Neural cell (in vitro differentiated cells): ENCODE measurements at regions not wholly inside any gene's neighbourhood (a gene's known extent, or its start where the extent isn't known, plus 50 kb on each side); places are given as distances from the start of the nearest gene placed in this dataset.

Source experiments
- H2AFZ ChIP-seq: fragments of 200-600, 300-800 bp; sonication (generic), shearing (Covaris generic); 2 replicates; pipeline ENCODE4 v1.6.0; 2014; ENCODE audit warnings: low read depth, mild to moderate bottlenecking, antibody characterized with exemption, low read length, moderate library complexity
- H3F3A ChIP-seq: fragments of 200-600 bp; shearing (Covaris generic); 2 replicates; pipeline ENCODE4 v1.6.1; 2016; ENCODE audit warnings: mild to moderate bottlenecking, moderate library complexity, mixed read lengths, antibody characterized with exemption, low read length; ENCODE audit not compliant: insufficient read depth, poor library complexity, severe bottlenecking
- H3K27ac ChIP-seq: fragments of 200-600, 300-800 bp; sonication (generic), shearing (Covaris generic); 2 replicates; pipeline ENCODE4 v1.5.1; 2014; ENCODE audit warnings: mild to moderate bottlenecking, low read length, moderate library complexity
- H3K27me3 ChIP-seq: fragments of 300-800, 200-600 bp; sonication (generic), shearing (Covaris generic); 2 replicates; pipeline ENCODE4 v1.6.0; 2014; ENCODE audit warnings: mild to moderate bottlenecking, low read depth, low read length, moderate library complexity; ENCODE audit not compliant: insufficient read depth
- H3K36me3 ChIP-seq: fragments of 300-800, 200-600 bp; sonication (generic), shearing (Covaris generic); 2 replicates; pipeline ENCODE4 v1.5.1; 2014; ENCODE audit warnings: mild to moderate bottlenecking, antibody characterized with exemption, low read length, moderate library complexity; ENCODE audit not compliant: insufficient read depth
- H3K4me2 ChIP-seq: fragments of 300-800, 200-600 bp; sonication (generic), shearing (Covaris generic); 2 replicates; pipeline ENCODE4 v1.6.0; 2014; ENCODE audit warnings: mild to moderate bottlenecking, low read length
- H3K4me3 ChIP-seq: fragments of 300-800, 200-600 bp; sonication (generic), shearing (Covaris generic); 2 replicates; pipeline ENCODE4 v1.5.1; 2014; ENCODE audit warnings: mild to moderate bottlenecking, low read length, moderate library complexity
- H3K79me2 ChIP-seq: fragments of 200-600 bp; shearing (Covaris generic); replicated peaks from 2 replicates; pipeline ENCODE4 v1.6.0; 2014; ENCODE audit warnings: mild to moderate bottlenecking, low read length, moderate library complexity; ENCODE audit not compliant: insufficient read depth
- H3K9ac ChIP-seq: fragments of 300-800, 200-600 bp; sonication (generic), shearing (Covaris generic); 2 replicates; pipeline ENCODE4 v1.6.1; 2016; ENCODE audit warnings: mild to moderate bottlenecking, low read length, mixed read lengths
- H3K9me2 ChIP-seq: fragments of 200-600 bp; shearing (Covaris generic); 2 replicates; pipeline ENCODE4 v1.6.1; 2016; ENCODE audit warnings: mild to moderate bottlenecking, low read length, mixed read lengths; ENCODE audit not compliant: insufficient read depth
- H3K9me3 ChIP-seq: fragments of 200-600, 300-800 bp; sonication (generic), shearing (Covaris generic); 2 replicates; pipeline ENCODE4 v1.6.1; 2016; ENCODE audit warnings: mild to moderate bottlenecking, mixed run types, low read length, moderate library complexity, mixed read lengths
- H4K20me1 ChIP-seq: fragments of 200-600 bp; shearing (Covaris generic); 2 replicates; pipeline ENCODE4 v1.6.1; 2016; ENCODE audit warnings: mild to moderate bottlenecking, mixed run types; ENCODE audit not compliant: insufficient read depth
- EP300 ChIP-seq: fragments of 450-650 bp; conservative IDR thresholded peaks from 2 replicates; pipeline ENCODE4 v1.6.1; 2014; ENCODE audit warnings: antibody characterized with exemption, mild to moderate bottlenecking, moderate library complexity; ENCODE audit not compliant: poor library complexity, severe bottlenecking
- EZH2 ChIP-seq: fragments of 200-600, 300-800 bp; shearing (Covaris generic), sonication (generic); IDR thresholded peaks from 2 replicates; pipeline ENCODE4 v1.6.1; 2014; ENCODE audit warnings: antibody characterized with exemption, low read length, borderline replicate concordance, mild to moderate bottlenecking; ENCODE audit not compliant: insufficient read depth, poor library complexity, severe bottlenecking
- MXI1 ChIP-seq: fragments of 450-650 bp; conservative IDR thresholded peaks from 2 replicates; pipeline ENCODE4 v1.6.1; 2014; ENCODE audit warnings: antibody characterized with exemption, mild to moderate bottlenecking; ENCODE audit not compliant: poor library complexity, severe bottlenecking
- POLR2AphosphoS5 ChIP-seq: IDR thresholded peaks from 2 replicates; pipeline ENCODE4 v1.6.1; 2012
- RAD21 ChIP-seq: fragments of 450-650 bp; conservative IDR thresholded peaks from 2 replicates; pipeline ENCODE4 v1.6.1; 2014; ENCODE audit warnings: antibody characterized with exemption, mild to moderate bottlenecking, moderate library complexity
- REST ChIP-seq: IDR thresholded peaks from 2 replicates; pipeline ENCODE4 v1.6.1; 2012; ENCODE audit warnings: borderline replicate concordance
- SMC3 ChIP-seq: fragments of 450-650 bp; conservative IDR thresholded peaks from 2 replicates; pipeline ENCODE4 v1.6.1; 2014; ENCODE audit warnings: antibody characterized with exemption, mild to moderate bottlenecking, moderate library complexity; ENCODE audit not compliant: poor library complexity
- TAF1 ChIP-seq: IDR thresholded peaks from 2 replicates; pipeline ENCODE4 v1.6.1; 2012; ENCODE audit warnings: low read depth
- TF ChIP-seq, protein P1 (sequence below): fragments of 450-650 bp; IDR thresholded peaks from 2 replicates; pipeline ENCODE4 v1.5.1; 2014; ENCODE audit warnings: antibody characterized with exemption, mild to moderate bottlenecking, moderate library complexity; ENCODE audit not compliant: poor library complexity, severe bottlenecking

- H2AFZ ChIP-seq = no peak overlapping the region
- H3K36me3 ChIP-seq = no peaks in the 10 kb centered on the region
- TF ChIP-seq TAF1 (no peak), EZH2 (no peak)
- no peaks in the 10 kb centered on the region for H3K27me3 ChIP-seq
- H3F3A ChIP-seq = no peaks in the 10 kb centered on the region
- H3K4me3 ChIP-seq = no peak overlapping the region
- H3K79me2 ChIP-seq = no peaks in the 10 kb centered on the region
- H3K9me3 ChIP-seq = no peaks in the 10 kb centered on the region
- no peak overlapping the region for H3K27ac ChIP-seq
- H3K9ac ChIP-seq = no peak overlapping the region
- no peak overlapping the region for H3K4me2 ChIP-seq
- no peaks in the 10 kb centered on the region for H3K9me2 ChIP-seq
- no peaks in the 10 kb centered on the region for H4K20me1 ChIP-seq
These were observed 124.0 kb downstream of the HMX1 start for GRCh38 chr4:8747467-8748235.

DNA sequence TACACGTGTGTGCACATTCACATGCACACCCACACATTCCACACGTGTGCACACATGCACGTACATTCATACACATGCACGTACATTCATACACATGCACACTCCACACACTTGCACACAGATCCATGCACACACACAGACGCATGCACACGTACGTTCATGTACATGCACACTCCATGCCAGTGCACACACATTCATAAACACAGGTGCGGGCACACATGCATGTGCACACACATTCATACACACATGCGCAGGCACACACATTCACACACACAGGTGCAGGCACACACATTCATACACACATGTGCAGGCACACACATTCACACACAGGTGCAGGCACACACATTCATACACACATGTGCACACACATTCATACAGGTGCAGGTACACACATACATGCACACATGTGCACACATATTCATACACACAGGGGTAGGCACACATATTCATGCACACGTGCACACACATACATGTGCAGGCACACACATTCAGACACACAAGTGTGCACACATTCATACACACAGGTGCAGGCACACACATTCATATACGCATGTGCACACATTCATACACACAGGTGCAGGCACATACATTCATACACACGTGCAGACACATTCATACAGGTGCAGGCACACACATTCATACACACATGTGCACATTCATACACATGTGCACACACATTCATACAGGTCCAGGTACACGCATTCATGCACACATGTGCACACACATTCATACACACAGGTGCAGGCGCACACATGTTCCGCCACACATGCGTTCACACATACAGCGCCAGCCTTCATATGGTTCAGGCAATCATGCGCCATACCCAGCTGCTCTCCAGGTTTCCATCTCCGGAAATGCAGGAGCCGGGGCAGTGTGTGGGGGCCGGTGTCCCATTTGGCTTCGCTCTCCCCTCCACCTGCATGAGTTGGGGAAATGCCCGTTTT, 124.8 kb downstream of the HMX1 start:
- no peaks in the 10 kb centered on the region for H3K36me3 ChIP-seq
- no peaks in the 10 kb centered on the region for H3K9me2 ChIP-seq

More for the DNA sequence above, 124.8 kb downstream of the HMX1 start:
- Histone ChIP-seq H3F3A (no peaks in the 10 kb centered on the region), H3K9me3 (no peaks in the 10 kb centered on the region), H3K4me3 (no peak overlapping the region), H3K27me3 (no peaks in the 10 kb centered on the region), H3K27ac (no peak overlapping the region), H3K9ac (no peak overlapping the region), H3K4me2 (no peak overlapping the region), H3K79me2 (no peaks in the 10 kb centered on the region), H2AFZ (no peak overlapping the region), H4K20me1 (no peaks in the 10 kb centered on the region)
- TF ChIP-seq, protein P1, sequence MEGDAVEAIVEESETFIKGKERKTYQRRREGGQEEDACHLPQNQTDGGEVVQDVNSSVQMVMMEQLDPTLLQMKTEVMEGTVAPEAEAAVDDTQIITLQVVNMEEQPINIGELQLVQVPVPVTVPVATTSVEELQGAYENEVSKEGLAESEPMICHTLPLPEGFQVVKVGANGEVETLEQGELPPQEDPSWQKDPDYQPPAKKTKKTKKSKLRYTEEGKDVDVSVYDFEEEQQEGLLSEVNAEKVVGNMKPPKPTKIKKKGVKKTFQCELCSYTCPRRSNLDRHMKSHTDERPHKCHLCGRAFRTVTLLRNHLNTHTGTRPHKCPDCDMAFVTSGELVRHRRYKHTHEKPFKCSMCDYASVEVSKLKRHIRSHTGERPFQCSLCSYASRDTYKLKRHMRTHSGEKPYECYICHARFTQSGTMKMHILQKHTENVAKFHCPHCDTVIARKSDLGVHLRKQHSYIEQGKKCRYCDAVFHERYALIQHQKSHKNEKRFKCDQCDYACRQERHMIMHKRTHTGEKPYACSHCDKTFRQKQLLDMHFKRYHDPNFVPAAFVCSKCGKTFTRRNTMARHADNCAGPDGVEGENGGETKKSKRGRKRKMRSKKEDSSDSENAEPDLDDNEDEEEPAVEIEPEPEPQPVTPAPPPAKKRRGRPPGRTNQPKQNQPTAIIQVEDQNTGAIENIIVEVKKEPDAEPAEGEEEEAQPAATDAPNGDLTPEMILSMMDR = no peak
- TF ChIP-seq EP300 (no peak), SMC3 (no peak), MXI1 (no peak), TAF1 (no peak), POLR2AphosphoS5 (no peak), EZH2 (no peak), RAD21 (no peak), REST (no peak)
